Cerebellar cortex (tissue), 1 donor: ENCODE measurements at regions not wholly inside any gene's neighbourhood (a gene's known extent, or its start where the extent isn't known, plus 50 kb on each side); places are given as distances from the start of the nearest gene placed in this dataset.

Experiments
- DNase-seq: peaks from one replicate; pipeline ENCODE4 v3.0.0-alpha.2; 2015; ENCODE audit warnings: low spot score

- no peak for DNase-seq
Observed at GRCh38 chr4:20451986-20452385, 200.3 kb downstream of the SLIT2 start.

GRCh38 chr4:20454515-20454914 lies 202.8 kb downstream of the SLIT2 start:
- DNase-seq, result no peak

GRCh38 chr4:20456407-20456806 lies 204.7 kb downstream of the SLIT2 start:
- DNase-seq, result no peak

- no peak for DNase-seq
Observed at GRCh38 chr4:20462426-20463175, 210.9 kb downstream of the SLIT2 start.

GRCh38 chr4:20463176-20463430 lies 211.4 kb downstream of the SLIT2 start:
- no peak for DNase-seq

- DNase-seq, result no peak
Observed at GRCh38 chr4:20464381-20464780, 212.7 kb downstream of the SLIT2 start.

- no peak for DNase-seq
Observed at GRCh38 chr4:20474119-20474518, 222.4 kb downstream of the SLIT2 start.

- no peak for DNase-seq
Observed at GRCh38 chr4:20478412-20478811, 221.8 kb upstream of the PACRGL start.

GRCh38 chr4:20480165-20480947 lies 219.9 kb upstream of the PACRGL start:
- DNase-seq, result no peak

- DNase-seq, result no peak
Observed at GRCh38 chr4:20483416-20483815, 216.8 kb upstream of the PACRGL start.

- no peak for DNase-seq
Observed at GRCh38 chr4:20486433-20486832, 213.8 kb upstream of the PACRGL start.

- no peak for DNase-seq
Observed at GRCh38 chr4:20487446-20487845, 212.8 kb upstream of the PACRGL start.

GRCh38 chr4:20487852-20488251 lies 212.4 kb upstream of the PACRGL start:
- DNase-seq, result no peak

- DNase-seq, result no peak
Observed at GRCh38 chr4:20490734-20491133, 209.5 kb upstream of the PACRGL start.

- DNase-seq, result no peak
Observed at GRCh38 chr4:20493761-20494353, 206.4 kb upstream of the PACRGL start.

GRCh38 chr4:20496068-20496467 lies 204.2 kb upstream of the PACRGL start:
- no peak for DNase-seq

GRCh38 chr4:20504146-20504545 lies 196.1 kb upstream of the PACRGL start:
- DNase-seq, result no peak

- DNase-seq, result no peak
Observed at GRCh38 chr4:20505927-20506326, 194.3 kb upstream of the PACRGL start.

- DNase-seq, result no peak
Observed at GRCh38 chr4:20506827-20507226, 193.4 kb upstream of the PACRGL start.

GRCh38 chr4:20509315-20509714 lies 190.9 kb upstream of the PACRGL start:
- DNase-seq, result no peak

GRCh38 chr4:20512033-20512792 lies 188.0 kb upstream of the PACRGL start:
- no peak for DNase-seq

- DNase-seq, result no peak
Observed at GRCh38 chr4:20512985-20513384, 187.3 kb upstream of the PACRGL start.

- DNase-seq, result no peak
Observed at GRCh38 chr4:20520901-20521300, 179.4 kb upstream of the PACRGL start.
